ENCODE measurements at regions not wholly inside any gene's neighbourhood (a gene's known extent, or its start where the extent isn't known, plus 50 kb on each side); places are given as distances from the start of the nearest gene placed in this dataset.

DNA sequence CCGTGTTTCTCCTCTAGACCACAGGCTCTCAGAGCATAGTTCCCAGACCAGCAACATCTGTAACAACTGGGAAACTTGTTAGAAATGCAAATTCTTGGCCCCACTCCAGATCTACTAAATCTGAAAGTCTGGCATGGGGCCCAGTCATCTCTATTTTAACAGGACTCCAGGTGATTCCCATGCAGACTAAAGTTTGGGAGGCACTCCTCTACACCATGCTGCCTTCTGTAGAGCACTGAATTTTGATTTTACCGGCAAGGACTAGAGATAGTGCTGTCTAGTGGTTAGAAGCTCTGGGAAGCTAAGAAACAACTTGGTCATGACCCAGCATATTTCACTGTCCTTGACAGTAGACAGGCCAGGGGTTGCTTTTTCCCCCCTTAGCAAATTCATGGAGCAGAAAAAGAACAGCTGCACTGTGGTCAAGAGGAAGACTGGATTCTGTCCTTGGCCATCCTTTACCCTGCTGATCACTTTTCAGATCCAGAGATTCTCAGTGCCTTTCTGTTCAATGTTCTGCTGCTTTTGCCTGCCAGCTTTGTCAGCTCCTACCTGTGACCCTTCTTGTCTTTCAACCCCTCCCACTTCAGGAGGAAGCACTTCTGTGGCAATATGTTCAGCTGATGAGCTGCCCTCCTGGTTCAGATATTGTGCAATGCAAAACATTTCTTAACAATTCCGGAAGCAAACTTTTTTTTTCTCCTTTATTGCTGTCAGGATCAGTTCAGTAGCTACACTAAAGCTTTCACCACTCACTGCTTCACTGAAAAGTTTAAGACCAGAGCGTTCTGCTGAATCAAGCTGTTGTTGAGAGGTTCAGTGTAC lies 133.8 kb upstream of the NUDT4 start:
- TF ChIP-seq EZH2 (IDR thresholded peaks at IDR 0.05) (no peak), CTCF (IDR thresholded peaks at IDR 0.05 in 2 of 3, conservative IDR thresholded peaks at IDR 0.05 in 1 of 3; ENCODE audit: borderline replicate concordance in 1 of 3, insufficient read depth in 1 of 3, low read depth in 2 of 3, low read length in 2 of 3) (no peak), SRF (IDR thresholded peaks at IDR 0.05; ENCODE audit: low read depth) (no peak), CEBPB (IDR thresholded peaks at IDR 0.05; ENCODE audit: low read depth) (0 out of 2 replicates have a peak, but pooled peaks have one; percentile 6), YY1 (IDR thresholded peaks at IDR 0.05; ENCODE audit: extremely low read depth, insufficient replicate concordance, low read depth, low read length) (no peak), ZFX (IDR thresholded peaks at IDR 0.05) (no peak), RAD21 (IDR thresholded peaks at IDR 0.05; ENCODE audit: low read depth) (no peak), POLR2A (IDR thresholded peaks at IDR 0.05; ENCODE audit: borderline replicate concordance, extremely low read depth, insufficient read depth, insufficient read length) (no peak), EZH2phosphoT487 (IDR thresholded peaks at IDR 0.05; ENCODE audit: borderline replicate concordance) (no peak), SP1 (IDR thresholded peaks at IDR 0.05; ENCODE audit: low read depth) (no peak), ZNF274 (IDR thresholded peaks at IDR 0.05; ENCODE audit: low read depth, low read length) (no peak)
